ENCODE measurements at regions not wholly inside any gene's neighbourhood (a gene's known extent, or its start where the extent isn't known, plus 50 kb on each side); places are given as distances from the start of the nearest gene placed in this dataset.

DNA sequence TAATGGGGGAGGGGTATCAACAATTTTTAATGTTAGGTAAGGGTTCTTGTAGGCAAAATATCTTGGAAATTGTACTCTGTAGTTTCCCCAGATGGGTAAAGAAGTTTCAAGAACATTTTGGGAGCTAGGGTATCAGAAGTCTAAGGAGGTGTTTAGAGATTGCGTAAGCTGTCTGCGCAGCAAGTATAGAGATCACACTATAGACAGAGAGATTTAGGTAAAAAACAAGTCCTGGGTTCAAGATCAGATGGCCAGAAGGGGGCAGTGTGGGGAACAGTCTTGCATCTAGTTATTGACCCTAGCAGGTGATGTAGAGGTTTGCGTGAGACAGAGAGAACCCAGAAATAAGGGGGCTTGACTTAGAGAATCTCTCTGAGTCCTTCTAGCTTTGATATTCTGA is 80.8 kb downstream of the S1PR1 start:
- Histone ChIP-seq H4K20me1 (ENCODE audit: insufficient read depth, low read length) (no peaks in the 10 kb centered on the region), H3K4me3 (ENCODE audit: insufficient read depth, low read length) (no peak overlapping the region), H2AFZ (ENCODE audit: low read length) (no peak overlapping the region), H3K79me2 (ENCODE audit: insufficient read depth, low read length) (no peaks in the 10 kb centered on the region), H3K36me3 (ENCODE audit: insufficient read depth, low read length) (no peaks in the 10 kb centered on the region), H3K27ac (ENCODE audit: low read depth, low read length) (no peak overlapping the region), H3K4me2 (ENCODE audit: insufficient read depth, low read length) (no peak overlapping the region), H3K27me3 (ENCODE audit: insufficient read depth, low read length) (peaks cover 25% of the 10 kb centered on the region), H3K9me3 (ENCODE audit: low read depth, low read length) (no peaks in the 10 kb centered on the region), H3K4me1 (ENCODE audit: insufficient read depth, low read length) (peaks cover 4% of the 10 kb centered on the region)
- TF ChIP-seq, protein P1, sequence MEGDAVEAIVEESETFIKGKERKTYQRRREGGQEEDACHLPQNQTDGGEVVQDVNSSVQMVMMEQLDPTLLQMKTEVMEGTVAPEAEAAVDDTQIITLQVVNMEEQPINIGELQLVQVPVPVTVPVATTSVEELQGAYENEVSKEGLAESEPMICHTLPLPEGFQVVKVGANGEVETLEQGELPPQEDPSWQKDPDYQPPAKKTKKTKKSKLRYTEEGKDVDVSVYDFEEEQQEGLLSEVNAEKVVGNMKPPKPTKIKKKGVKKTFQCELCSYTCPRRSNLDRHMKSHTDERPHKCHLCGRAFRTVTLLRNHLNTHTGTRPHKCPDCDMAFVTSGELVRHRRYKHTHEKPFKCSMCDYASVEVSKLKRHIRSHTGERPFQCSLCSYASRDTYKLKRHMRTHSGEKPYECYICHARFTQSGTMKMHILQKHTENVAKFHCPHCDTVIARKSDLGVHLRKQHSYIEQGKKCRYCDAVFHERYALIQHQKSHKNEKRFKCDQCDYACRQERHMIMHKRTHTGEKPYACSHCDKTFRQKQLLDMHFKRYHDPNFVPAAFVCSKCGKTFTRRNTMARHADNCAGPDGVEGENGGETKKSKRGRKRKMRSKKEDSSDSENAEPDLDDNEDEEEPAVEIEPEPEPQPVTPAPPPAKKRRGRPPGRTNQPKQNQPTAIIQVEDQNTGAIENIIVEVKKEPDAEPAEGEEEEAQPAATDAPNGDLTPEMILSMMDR (IDR thresholded peaks at IDR 0.05; ENCODE audit: extremely low read depth, low read depth, low read length), result peak; percentile 5
- DNase-seq (ENCODE audit: insufficient read length, low spot score, missing footprints), result peak; percentile 58

DNA sequence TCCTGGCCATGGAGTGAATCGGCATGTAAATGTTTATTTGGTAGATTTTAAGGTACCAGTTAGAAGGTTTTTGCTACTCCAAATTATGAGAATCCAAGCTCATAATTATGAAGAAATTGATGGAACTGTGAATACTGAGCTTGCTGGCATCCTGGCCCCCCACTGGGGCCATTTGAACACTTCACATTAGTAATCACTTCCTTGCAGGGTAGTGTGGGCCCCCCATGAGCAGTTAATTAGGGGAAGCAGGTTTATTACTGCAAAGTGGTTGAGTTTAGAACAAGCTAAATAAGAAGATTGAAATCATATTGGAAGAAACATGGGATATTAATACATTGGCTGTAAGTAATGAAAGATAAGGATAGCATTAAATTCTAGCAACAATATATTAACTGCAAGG is 86.7 kb downstream of the S1PR1 start:
- TF ChIP-seq, protein P1 (IDR thresholded peaks at IDR 0.05; ENCODE audit: extremely low read depth, low read depth, low read length), result no peak
- no peak overlapping the region for H2AFZ ChIP-seq (ENCODE audit: low read length)
- no peaks in the 10 kb centered on the region for H3K79me2 ChIP-seq (ENCODE audit: insufficient read depth, low read length)
- H3K36me3 ChIP-seq (ENCODE audit: insufficient read depth, low read length), result no peaks in the 10 kb centered on the region
- no peak for DNase-seq (ENCODE audit: insufficient read length, low spot score, missing footprints)
- no peak overlapping the region for H3K27ac ChIP-seq (ENCODE audit: low read depth, low read length)
- H4K20me1 ChIP-seq (ENCODE audit: insufficient read depth, low read length), result no peaks in the 10 kb centered on the region
- peaks cover 7% of the 10 kb centered on the region for H3K27me3 ChIP-seq (ENCODE audit: insufficient read depth, low read length)
- H3K4me3 ChIP-seq (ENCODE audit: insufficient read depth, low read length), result no peak overlapping the region
- no peaks in the 10 kb centered on the region for H3K9me3 ChIP-seq (ENCODE audit: low read depth, low read length)
- no peak overlapping the region for H3K4me2 ChIP-seq (ENCODE audit: insufficient read depth, low read length)
- H3K4me1 ChIP-seq (ENCODE audit: insufficient read depth, low read length), result no peaks in the 10 kb centered on the region

GRCh38 chr1:101325144-101325543 is 88.3 kb downstream of the S1PR1 start:
- H3K4me2 ChIP-seq (ENCODE audit: insufficient read depth, low read length), result no peak overlapping the region
- no peak for DNase-seq (ENCODE audit: insufficient read length, low spot score, missing footprints)
- H3K36me3 ChIP-seq (ENCODE audit: insufficient read depth, low read length), result no peaks in the 10 kb centered on the region
- H3K79me2 ChIP-seq (ENCODE audit: insufficient read depth, low read length), result no peaks in the 10 kb centered on the region
- H3K27me3 ChIP-seq (ENCODE audit: insufficient read depth, low read length), result peaks cover 7% of the 10 kb centered on the region
- TF ChIP-seq, protein P1 (IDR thresholded peaks at IDR 0.05; ENCODE audit: extremely low read depth, low read depth, low read length), result no peak
- H2AFZ ChIP-seq (ENCODE audit: low read length), result no peak overlapping the region
- H3K27ac ChIP-seq (ENCODE audit: low read depth, low read length), result no peak overlapping the region
- H4K20me1 ChIP-seq (ENCODE audit: insufficient read depth, low read length), result no peaks in the 10 kb centered on the region
- H3K4me1 ChIP-seq (ENCODE audit: insufficient read depth, low read length), result no peaks in the 10 kb centered on the region
- no peak overlapping the region for H3K4me3 ChIP-seq (ENCODE audit: insufficient read depth, low read length)
- no peaks in the 10 kb centered on the region for H3K9me3 ChIP-seq (ENCODE audit: low read depth, low read length)

- Histone ChIP-seq H3K4me1 (ENCODE audit: insufficient read depth, low read length) (no peaks in the 10 kb centered on the region), H3K27ac (ENCODE audit: low read depth, low read length) (no peak overlapping the region), H3K36me3 (ENCODE audit: insufficient read depth, low read length) (no peaks in the 10 kb centered on the region), H3K4me2 (ENCODE audit: insufficient read depth, low read length) (no peak overlapping the region), H3K9me3 (ENCODE audit: low read depth, low read length) (no peaks in the 10 kb centered on the region), H4K20me1 (ENCODE audit: insufficient read depth, low read length) (no peaks in the 10 kb centered on the region), H3K27me3 (ENCODE audit: insufficient read depth, low read length) (peaks cover 3% of the 10 kb centered on the region), H3K4me3 (ENCODE audit: insufficient read depth, low read length) (no peak overlapping the region), H3K79me2 (ENCODE audit: insufficient read depth, low read length) (no peaks in the 10 kb centered on the region), H2AFZ (ENCODE audit: low read length) (no peak overlapping the region)
- DNase-seq (ENCODE audit: insufficient read length, low spot score, missing footprints), result no peak
- TF ChIP-seq, protein P1 (IDR thresholded peaks at IDR 0.05; ENCODE audit: extremely low read depth, low read depth, low read length), result no peak
These were observed 93.8 kb downstream of the S1PR1 start for GRCh38 chr1:101330427-101331130.
